MCF 10A (cell line): ENCODE measurements at regions not wholly inside any gene's neighbourhood (a gene's known extent, or its start where the extent isn't known, plus 50 kb on each side); places are given as distances from the start of the nearest gene placed in this dataset.

Experiments
- BruUV-seq: library from RNA; stranded (reverse); fragments of 400-500 nt; replicated peaks from 2 replicates; lab custom pipeline; 2021; lab: Mats Ljungman, UMichigan
- CTCF ChIA-PET: fragments of 300-600 bp; sonication (Branson Sonifier 250); formaldehyde crosslinking; extraction: SDS; loops from one replicate; lab custom pipeline; 2021; ENCODE audit warnings: antibody characterized with exemption, inconsistent platforms; lab: Yijun Ruan, JAX
- POLR2A ChIA-PET: fragments of 300-600, 350-650 bp; sonication (Branson Sonifier 250); formaldehyde crosslinking; extraction: SDS; loops from one replicate; lab custom pipeline; 2020; ENCODE audit warnings: antibody characterized with exemption, inconsistent platforms; lab: Yijun Ruan, JAX
- DNase-seq: peaks from one replicate; pipeline ENCODE4 v3.0.0-alpha.2; 2018; ENCODE audit not compliant: unreplicated experiment
- H3K27ac Mint-ChIP-seq: one replicate; pipeline ENCODE4 v1.8.0; 2022; ENCODE audit warnings: mild to moderate bottlenecking, low read depth, mixed read lengths; ENCODE audit not compliant: unreplicated experiment
- H3K27me3 Mint-ChIP-seq: one replicate; pipeline ENCODE4 v1.8.0; 2022; ENCODE audit warnings: mixed read lengths; ENCODE audit not compliant: insufficient read depth, unreplicated experiment
- H3K36me3 Mint-ChIP-seq: one replicate; pipeline ENCODE4 v1.8.0; 2022; ENCODE audit warnings: mild to moderate bottlenecking, moderate library complexity, mixed read lengths; ENCODE audit not compliant: insufficient read depth, unreplicated experiment
- H3K4me1 Mint-ChIP-seq: one replicate; pipeline ENCODE4 v1.8.0; 2022; ENCODE audit warnings: mixed read lengths; ENCODE audit not compliant: insufficient read depth, unreplicated experiment
- H3K4me3 Mint-ChIP-seq: one replicate; pipeline ENCODE4 v1.8.0; 2022; ENCODE audit warnings: mild to moderate bottlenecking, moderate library complexity, mixed read lengths; ENCODE audit not compliant: unreplicated experiment
- H3K9me3 Mint-ChIP-seq: one replicate; pipeline ENCODE4 v1.8.0; 2022; ENCODE audit warnings: mixed read lengths; ENCODE audit not compliant: unreplicated experiment
- intact Hi-C: fragments of 100-400 bp; cut with micrococcal nuclease; formaldehyde crosslinking; loops from 2 replicates; pipeline ENCODE4 v1.14.1; 2022
- TF ChIP-seq, protein P1 (sequence below): fragments of 200-600 bp; IDR thresholded peaks from one replicate; pipeline ENCODE4 v1.8.0; 2022; ENCODE audit warnings: antibody characterized with exemption, mild to moderate bottlenecking; ENCODE audit not compliant: unreplicated experiment

DNA sequence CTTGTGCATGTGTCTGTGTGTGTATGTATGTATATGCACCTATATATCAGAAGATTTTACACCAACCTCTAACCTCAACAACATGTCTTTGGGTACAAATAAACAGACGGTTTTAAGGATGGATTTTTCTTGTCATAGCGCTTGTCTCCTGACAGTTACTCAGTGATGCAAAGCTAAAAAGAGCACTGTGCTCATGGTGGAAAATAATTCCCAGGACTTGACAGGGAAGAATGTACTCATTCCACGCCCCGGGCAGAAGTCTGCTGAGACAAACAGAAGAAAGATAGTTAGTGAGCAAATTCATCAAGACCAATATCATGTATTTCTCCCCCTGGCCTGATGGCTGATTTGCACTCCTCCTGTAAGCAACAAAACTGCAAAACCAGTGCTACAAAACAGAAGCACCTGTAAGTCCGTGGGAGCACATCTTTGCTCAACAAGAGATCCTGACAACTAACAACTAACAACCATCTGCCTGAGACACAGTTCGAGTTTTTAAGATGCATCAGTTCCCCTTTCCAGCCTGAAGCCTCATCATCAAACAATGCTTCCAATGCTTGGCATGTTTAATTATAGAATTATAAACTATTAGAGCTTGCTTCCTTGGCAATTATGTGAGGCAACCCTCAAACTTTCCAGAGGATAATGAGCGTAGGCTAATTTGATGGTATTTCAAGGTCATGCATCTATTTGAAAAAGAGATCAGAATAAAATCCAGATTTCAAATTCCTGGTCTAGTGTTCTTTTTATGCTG, 812.7 kb upstream of the MIR17HG start:
- POLR2A ChIA-PET: no interaction called here

DNA sequence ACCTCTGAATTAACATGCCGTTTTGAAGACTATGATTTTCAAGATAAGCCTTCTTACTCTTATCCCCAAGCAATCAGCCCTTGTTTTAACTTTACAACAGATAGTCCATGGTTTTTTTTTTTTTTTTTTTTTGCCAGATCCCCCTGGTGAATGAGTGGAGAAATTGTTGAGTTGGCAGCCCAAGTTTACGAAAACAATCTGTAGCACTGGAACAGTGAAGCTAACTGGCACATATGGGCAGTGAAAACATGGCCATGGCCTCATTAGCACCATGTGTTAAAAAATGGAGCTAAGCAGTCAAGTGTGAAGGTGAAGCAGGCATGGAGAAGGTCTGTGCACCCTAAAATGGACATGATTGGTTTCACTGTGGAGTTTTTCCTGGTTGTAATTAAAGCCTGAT, 812.1 kb upstream of the MIR17HG start:
- BruUV-seq: no TSS peak
- Mint-ChIP-seq H3K4me1 (no peaks in the 10 kb centered on the region), H3K9me3 (peaks cover 11% of the 10 kb centered on the region), H3K4me3 (no peak overlapping the region), H3K27me3 (no peaks in the 10 kb centered on the region), H3K27ac (no peak overlapping the region), H3K36me3 (no peaks in the 10 kb centered on the region)
- intact Hi-C loops: no loop called here
- DNase-seq: no peak
- ChIA-PET CTCF (no interaction called here), POLR2A (no interaction called here)
- TF ChIP-seq, protein P1, sequence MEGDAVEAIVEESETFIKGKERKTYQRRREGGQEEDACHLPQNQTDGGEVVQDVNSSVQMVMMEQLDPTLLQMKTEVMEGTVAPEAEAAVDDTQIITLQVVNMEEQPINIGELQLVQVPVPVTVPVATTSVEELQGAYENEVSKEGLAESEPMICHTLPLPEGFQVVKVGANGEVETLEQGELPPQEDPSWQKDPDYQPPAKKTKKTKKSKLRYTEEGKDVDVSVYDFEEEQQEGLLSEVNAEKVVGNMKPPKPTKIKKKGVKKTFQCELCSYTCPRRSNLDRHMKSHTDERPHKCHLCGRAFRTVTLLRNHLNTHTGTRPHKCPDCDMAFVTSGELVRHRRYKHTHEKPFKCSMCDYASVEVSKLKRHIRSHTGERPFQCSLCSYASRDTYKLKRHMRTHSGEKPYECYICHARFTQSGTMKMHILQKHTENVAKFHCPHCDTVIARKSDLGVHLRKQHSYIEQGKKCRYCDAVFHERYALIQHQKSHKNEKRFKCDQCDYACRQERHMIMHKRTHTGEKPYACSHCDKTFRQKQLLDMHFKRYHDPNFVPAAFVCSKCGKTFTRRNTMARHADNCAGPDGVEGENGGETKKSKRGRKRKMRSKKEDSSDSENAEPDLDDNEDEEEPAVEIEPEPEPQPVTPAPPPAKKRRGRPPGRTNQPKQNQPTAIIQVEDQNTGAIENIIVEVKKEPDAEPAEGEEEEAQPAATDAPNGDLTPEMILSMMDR: no peak

More for the DNA sequence above, 812.7 kb upstream of the MIR17HG start:
- TF ChIP-seq, protein P1: no peak
- intact Hi-C loops: no loop called here
- Mint-ChIP-seq H3K27me3 (no peaks in the 10 kb centered on the region), H3K4me3 (no peak overlapping the region), H3K9me3 (peaks cover 11% of the 10 kb centered on the region), H3K36me3 (no peaks in the 10 kb centered on the region), H3K27ac (no peak overlapping the region), H3K4me1 (no peaks in the 10 kb centered on the region)
- BruUV-seq: no TSS peak
- CTCF ChIA-PET: no interaction called here
- DNase-seq: no peak

DNA sequence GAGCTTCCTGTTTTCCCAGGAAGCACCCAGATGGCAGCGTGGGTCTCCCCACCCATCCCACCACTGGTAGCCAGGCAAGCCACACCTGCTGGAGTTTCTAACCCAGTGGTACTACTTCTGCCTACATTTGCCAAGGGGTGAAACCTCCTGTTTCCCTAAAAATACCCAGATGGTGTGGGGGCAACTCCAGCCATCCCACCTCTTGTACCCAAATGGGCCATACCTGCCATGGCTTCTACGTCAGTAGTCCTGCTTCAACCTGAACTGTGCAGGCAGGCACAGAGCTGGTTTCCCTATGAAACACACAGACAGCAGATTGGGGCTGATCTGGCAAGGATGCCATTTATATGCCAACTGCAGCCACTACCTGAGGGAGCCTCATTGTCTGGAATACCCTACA, 809.4 kb upstream of the MIR17HG start:
- no peak for DNase-seq
- ChIA-PET CTCF (interaction anchor here (0.6 kb wide), 1 partner anchor 31 kb away, joined by 3 read pairs; no protein-coding TSS in a partner anchor), POLR2A (no interaction called here)
- no peaks in the 10 kb centered on the region for H3K4me1 Mint-ChIP-seq
- intact Hi-C loops: no loop called here
- no peak overlapping the region for H3K4me3 Mint-ChIP-seq
- BruUV-seq: no TSS peak
- no peaks in the 10 kb centered on the region for H3K36me3 Mint-ChIP-seq
- H3K9me3 Mint-ChIP-seq: peaks cover 11% of the 10 kb centered on the region
- H3K27ac Mint-ChIP-seq: no peak overlapping the region
- H3K27me3 Mint-ChIP-seq: no peaks in the 10 kb centered on the region
- TF ChIP-seq, protein P1: no peak

DNA sequence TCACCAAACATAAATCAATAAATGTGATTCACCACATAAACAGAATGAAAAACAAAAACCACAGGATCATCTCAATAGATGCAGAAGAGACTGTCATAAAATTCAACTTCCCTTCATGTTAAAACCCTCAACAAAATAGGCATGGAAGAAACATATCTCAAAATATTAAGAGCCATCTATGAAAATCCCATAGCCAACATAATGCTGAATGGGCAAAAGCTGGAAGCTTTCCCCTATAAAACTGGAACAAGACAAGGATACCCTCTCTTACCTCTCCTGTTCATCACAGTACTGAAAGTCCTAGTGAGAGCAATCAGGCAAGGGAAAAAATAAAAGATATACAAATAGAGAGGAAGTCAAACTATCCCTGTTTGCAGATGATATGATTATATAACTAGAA, 806.1 kb upstream of the MIR17HG start:
- Mint-ChIP-seq H3K27ac (no peak overlapping the region), H3K36me3 (no peaks in the 10 kb centered on the region), H3K4me3 (no peak overlapping the region), H3K27me3 (no peaks in the 10 kb centered on the region), H3K4me1 (no peaks in the 10 kb centered on the region), H3K9me3 (peaks cover 11% of the 10 kb centered on the region)
- TF ChIP-seq, protein P1: no peak
- ChIA-PET CTCF (interaction anchor here (0.7 kb wide), 1 partner anchor 264 kb away, joined by 3 read pairs; no protein-coding TSS in a partner anchor), POLR2A (no interaction called here)
- no TSS peak for BruUV-seq
- intact Hi-C loops: no loop called here
- no peak for DNase-seq
